HTERT RPE-1 (cell line): ENCODE measurements at regions not wholly inside any gene's neighbourhood (a gene's known extent, or its start where the extent isn't known, plus 50 kb on each side); places are given as distances from the start of the nearest gene placed in this dataset.

ENCODE experiments used
- in situ Hi-C: fragments of 300-500 bp; cut with MboI; formaldehyde crosslinking; loops from 4 replicates; pipeline ENCODE4 v1.14.3; 2020; ENCODE audit warnings: low sequenced_read_pairs

DNA sequence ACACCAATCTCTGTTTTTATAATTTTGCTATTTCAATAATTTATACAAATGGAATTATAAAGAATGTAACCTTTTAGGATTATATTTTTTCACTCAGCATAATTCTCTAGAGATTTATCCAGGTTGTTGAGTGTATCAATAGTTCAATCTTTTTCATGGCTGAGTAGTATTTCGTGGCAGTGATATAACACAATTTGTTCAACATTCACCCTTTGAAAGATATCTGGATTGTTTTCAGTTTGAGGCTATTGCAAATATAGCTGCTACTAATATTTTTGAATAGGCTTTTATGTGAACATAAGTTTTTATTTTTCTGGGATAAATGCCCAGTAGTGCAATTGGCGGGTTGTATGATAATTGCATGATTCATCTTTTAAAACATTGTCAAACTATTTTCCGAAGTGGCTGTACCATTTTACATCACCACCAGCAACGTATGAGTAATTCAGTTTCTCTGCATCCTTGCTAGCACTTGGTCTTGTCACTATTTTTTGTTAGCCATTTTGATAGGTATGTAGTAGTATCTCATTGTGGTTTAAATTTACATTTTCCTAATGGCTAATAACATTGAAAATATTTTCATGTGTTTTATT is 55.6 kb upstream of the ABCD3 start:
- in situ Hi-C loops = no loop called here

DNA sequence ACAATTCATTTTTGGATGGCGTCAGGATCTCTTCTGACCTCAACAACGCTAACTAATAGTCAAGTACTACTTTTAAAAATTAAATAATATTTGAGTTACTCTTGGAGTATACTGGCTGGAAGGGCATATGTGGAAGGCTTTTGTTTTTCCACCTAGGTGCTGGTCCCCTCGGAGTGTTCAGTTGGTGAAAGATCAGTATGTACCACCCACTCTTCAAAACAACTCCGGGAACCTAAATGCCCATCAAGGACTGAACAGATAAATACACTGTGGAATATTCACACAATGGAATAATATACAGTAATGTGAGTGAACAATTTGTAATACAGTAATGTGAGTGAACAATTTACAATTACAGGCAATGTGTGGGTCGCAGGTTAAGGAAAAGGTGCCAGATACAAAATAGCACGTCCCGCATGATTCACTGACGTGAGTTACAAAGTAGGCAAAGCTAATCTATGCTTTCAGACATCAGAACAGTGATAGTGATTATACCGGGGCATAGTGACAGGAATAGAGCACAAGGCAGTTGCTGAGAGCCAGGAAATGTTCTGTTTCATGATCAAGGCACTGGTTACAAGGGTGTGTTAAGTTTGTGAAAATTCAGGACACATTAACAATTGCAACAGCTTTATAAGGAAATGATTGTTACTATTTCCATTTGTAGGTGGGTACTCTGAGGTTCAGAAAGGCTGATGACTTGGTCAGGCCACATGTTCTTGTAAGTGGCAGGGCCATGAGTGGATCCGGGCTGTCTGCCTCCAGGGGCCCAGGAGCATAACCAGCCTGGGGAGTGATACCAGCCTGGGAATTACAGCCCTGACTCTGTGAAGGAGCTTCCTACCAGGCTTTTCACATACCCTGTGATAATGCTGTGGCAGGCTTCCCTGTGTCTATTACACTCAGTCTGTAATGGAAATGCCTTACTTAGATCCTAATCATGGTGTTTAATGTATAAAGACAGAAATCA is 59.3 kb upstream of the ABCD3 start:
- in situ Hi-C loops = no loop called here

DNA sequence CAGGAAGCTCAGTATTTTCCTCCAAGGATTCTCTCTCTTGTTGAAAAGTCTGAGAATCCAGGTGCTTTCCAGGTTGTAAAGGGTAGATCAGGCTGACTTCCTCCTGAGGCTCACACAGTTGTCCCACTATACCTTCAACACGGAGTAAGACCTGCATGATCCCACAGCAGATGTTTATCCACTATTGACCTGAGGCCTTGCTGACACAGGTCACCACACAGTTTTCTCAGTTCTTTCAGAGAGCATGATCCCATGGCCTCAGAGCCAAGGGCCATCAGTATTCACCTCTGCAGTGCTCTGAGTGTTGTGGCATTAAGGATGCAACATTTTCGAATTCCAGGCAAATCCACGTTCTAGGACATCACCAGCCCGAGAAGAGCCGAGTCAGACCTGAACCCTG is 60.5 kb upstream of the ABCD3 start:
- in situ Hi-C loops = no loop called here

DNA sequence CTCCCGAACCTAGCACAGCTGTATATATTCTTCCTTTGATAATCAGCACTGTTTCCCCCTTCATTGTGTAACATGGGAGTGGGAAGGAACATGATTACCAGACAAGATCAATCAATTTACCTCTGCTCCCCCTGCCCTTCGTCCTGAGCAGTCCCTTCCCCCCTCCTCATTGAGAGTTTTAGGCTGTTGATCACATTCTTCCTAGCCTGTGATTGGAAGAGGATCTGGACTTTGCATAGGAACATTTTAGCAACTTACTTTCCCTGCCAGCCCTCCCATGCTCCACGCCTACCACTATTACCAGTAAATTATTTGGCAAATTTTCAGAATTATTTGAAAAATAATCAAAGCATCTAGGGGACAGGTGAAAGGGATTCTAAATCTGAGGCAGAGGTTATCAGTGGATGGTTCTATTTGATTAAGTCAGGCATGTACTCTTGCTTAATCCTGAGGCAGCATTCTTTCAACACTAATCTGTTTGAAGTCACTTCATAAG is 62.7 kb upstream of the ABCD3 start:
- in situ Hi-C loops = no loop called here

DNA sequence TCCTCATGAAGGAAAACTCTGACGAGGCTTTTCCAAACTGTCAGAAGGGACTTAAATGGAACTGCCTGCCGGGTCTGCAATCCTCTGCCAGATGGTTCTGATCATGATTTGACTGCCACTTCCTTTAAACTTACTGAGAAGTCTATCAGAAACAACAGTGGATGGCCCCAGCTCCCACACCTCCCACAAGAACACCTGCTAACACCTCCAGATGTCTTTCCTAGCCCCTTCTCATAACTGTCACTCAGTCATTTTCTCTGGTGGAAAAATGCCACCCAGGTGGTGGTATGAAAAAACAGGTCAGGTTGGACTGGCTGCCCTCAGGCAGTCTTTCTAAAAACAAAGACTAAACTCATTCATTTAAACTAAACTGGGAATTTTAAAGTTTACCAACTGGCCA is 66.7 kb upstream of the ABCD3 start:
- in situ Hi-C loops = no loop called here

GRCh38 chr1:94350350-94350924 is 67.8 kb upstream of the ABCD3 start:
- in situ Hi-C loops = no loop called here

GRCh38 chr1:94349853-94350252 is 68.3 kb upstream of the ABCD3 start:
- in situ Hi-C loops = loop anchor here (25.0 kb wide), 1 partner anchor 288 kb away; no protein-coding TSS in a partner anchor

DNA sequence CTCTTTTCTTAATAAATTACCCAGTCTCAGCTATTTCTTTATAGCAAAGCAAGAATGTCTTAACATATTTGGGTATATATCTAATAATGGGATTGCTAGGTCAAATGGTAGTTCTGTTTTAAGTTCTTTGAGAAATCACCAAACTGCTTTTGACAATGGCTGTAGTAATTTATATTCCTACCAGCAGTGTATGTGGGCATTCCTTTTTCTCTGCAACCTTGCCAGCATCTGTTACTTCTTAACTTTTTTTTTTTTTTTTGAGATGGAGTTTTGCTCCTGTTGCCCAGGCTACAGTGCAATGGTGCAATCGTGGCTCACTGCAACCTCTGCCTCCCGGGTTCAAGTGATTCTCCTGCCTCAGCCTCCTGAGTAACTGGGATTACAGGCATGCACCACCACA is 69.8 kb upstream of the ABCD3 start:
- in situ Hi-C loops = loop anchor here (25.0 kb wide), 1 partner anchor 286 kb away; no protein-coding TSS in a partner anchor

DNA sequence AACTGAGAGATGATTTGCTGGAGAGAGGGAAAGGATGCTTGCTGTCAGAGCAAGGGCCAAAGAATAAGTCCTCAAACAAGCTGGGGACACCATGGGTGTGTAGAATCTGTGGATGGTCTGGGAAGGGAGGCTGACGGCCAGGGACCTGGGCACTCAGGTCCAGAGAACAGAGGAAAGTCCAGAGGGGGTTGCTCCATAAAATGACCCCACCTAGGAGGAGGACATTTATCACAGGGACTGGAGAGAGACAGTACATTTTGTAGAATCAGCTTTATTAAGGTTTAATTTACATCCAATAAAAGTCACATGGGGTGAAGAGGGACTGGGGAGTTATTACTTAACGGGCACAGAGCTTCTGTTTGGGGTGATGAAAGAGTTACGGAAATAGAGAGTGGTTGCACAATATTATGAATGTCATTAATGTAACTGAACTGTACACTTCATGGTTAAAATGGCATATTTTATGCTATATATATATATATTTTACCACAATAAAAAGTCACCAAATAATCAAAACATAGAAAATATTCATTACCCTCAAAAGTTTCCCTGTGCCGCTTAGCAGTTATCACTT is 73.0 kb upstream of the ABCD3 start:
- in situ Hi-C loops = loop anchor here (25.0 kb wide), 1 partner anchor 283 kb away; no protein-coding TSS in a partner anchor

GRCh38 chr1:94342416-94342815 is 75.8 kb upstream of the ABCD3 start:
- in situ Hi-C loops = loop anchor here (25.0 kb wide), 1 partner anchor 280 kb away; no protein-coding TSS in a partner anchor

- in situ Hi-C loops = loop anchor here (25.0 kb wide), 1 partner anchor 277 kb away; no protein-coding TSS in a partner anchor
Observed at GRCh38 chr1:94339206-94339927, 78.8 kb upstream of the ABCD3 start.

DNA sequence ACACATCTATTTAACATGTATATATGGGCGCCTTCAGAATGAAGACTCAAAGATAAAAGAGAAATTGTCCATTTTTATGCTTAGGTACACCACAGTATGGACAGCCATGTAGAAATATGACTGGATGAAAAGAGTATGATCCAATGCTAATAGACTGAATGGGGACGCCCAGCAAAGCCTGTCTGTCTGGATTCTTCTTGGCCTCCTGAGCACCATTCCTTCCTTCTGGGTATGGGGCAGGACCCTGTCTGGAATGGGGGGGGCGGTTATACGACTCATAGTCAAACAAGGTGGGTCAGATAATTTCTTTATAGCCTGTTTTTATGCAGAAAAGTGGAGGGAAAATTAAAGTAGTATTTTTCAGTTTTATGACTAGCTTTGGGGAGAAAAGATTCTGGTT is 81.2 kb upstream of the ABCD3 start:
- in situ Hi-C loops = loop anchor here (25.0 kb wide), 1 partner anchor 275 kb away; no protein-coding TSS in a partner anchor

- in situ Hi-C loops = loop anchor here (25.0 kb wide), 1 partner anchor 274 kb away; no protein-coding TSS in a partner anchor
Observed at GRCh38 chr1:94335950-94336349, 82.2 kb upstream of the ABCD3 start.

DNA sequence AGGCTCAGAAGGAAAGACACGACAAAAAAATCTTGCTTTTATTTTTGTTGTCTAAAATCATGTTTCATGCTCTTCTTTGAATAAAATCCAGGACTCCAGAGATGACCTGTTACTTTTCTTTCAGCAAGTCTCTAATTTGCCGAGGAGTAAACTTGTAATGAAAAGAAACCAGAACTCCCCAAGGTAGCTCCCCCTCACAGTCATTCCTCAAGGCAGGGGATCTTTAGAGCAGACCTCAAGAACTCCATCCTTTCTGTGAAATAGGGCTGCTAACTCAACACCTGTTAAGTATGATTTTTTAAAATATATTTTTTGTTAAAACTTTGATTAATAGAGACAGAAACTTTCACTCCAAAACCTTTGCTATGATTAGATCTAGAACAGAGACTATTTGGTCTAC is 82.7 kb upstream of the ABCD3 start:
- in situ Hi-C loops = loop anchor here (25.0 kb wide), 1 partner anchor 273 kb away; no protein-coding TSS in a partner anchor

DNA sequence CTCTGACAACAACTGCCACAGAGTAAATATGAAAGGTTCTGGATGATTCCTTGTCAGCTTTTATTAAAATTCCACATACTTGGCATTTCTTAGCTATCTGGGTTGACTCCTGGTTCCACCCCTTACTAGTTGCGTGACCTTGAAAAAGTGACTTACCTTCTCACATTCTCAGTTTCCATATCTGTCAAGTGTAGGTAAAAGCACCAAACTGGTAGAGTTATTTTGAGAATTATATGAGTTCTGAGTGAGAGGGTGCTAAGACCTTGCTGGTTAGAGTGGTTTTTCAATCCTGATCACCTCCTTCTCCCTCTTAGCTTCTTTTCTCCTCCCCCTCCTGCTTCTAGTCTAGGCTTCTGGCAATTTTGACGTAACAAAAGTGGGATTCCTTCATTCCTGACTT is 83.4 kb upstream of the ABCD3 start:
- in situ Hi-C loops = loop anchor here (25.0 kb wide), 1 partner anchor 272 kb away; no protein-coding TSS in a partner anchor

GRCh38 chr1:94332952-94333351 is 85.2 kb upstream of the ABCD3 start:
- in situ Hi-C loops = loop anchor here (25.0 kb wide), 1 partner anchor 271 kb away; no protein-coding TSS in a partner anchor

DNA sequence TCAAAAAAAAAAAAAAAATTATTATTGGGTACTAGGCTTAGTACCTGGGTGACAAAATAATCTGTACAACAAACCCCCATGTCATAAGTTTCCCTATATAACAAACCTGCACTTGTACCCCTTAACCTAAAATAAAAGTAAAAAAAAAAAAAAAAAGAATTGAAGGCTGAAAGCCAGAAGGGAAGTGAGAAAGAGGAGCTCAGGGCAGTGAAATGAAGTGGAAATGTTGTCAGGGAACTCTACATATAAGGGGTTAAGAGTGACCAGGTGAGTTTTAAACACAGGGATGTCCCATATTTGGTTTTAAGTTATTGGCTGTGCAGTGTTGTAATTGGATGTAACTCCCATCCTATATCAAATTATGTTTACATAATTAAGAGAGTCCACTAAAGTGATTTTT is 85.7 kb upstream of the ABCD3 start:
- in situ Hi-C loops = loop anchor here (25.0 kb wide), 1 partner anchor 270 kb away; no protein-coding TSS in a partner anchor

GRCh38 chr1:94329986-94330385 is 88.2 kb upstream of the ABCD3 start:
- in situ Hi-C loops = loop anchor here (25.0 kb wide), 1 partner anchor 268 kb away; no protein-coding TSS in a partner anchor

DNA sequence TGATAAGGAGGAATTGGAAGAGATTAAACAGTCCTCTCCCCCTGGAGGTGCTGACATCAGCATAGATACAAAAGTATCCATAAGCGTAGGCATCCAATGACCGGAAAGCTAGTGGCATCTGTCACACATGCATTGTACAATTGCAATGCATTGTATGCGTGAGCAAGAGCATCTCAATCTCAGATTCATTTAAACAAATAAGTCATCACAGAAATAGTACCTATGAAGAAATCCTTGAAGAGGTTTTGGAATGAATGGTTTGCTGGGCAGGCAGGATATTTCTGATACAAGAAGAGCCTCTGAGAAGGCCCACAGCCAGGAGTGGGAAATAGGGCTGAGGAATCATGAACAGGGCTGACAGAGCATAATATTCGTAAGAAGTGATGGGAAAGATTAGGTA is 88.9 kb upstream of the ABCD3 start:
- in situ Hi-C loops = loop anchor here (25.0 kb wide), 1 partner anchor 267 kb away; no protein-coding TSS in a partner anchor
